A673 (cell line): ENCODE measurements at regions not wholly inside any gene's neighbourhood (a gene's known extent, or its start where the extent isn't known, plus 50 kb on each side); places are given as distances from the start of the nearest gene placed in this dataset.

Experiments
- BruUV-seq: library from RNA; stranded (reverse); fragments of 400-500 nt; replicated peaks from 2 replicates; lab custom pipeline; 2021; lab: Mats Ljungman, UMichigan
- CTCF ChIA-PET: fragments of 300-600 bp; sonication (Branson Sonifier 250); formaldehyde crosslinking; loops from one replicate; lab custom pipeline; 2022; ENCODE audit warnings: antibody characterized with exemption; lab: Charles Lee
- POLR2A ChIA-PET: fragments of 300-600 bp; sonication (Branson Sonifier 250); formaldehyde crosslinking; loops from one replicate; lab custom pipeline; 2022; ENCODE audit warnings: antibody characterized with exemption; ENCODE audit not compliant: low non-redundant PET; lab: Charles Lee
- DNase-seq: peaks from one replicate; pipeline ENCODE4 v3.0.0-alpha.2; 2015; ENCODE audit warnings: low spot score
- H3K27ac ChIP-seq: fragments of 200-600 bp; sonication (generic); 2 replicates; pipeline ENCODE4 v1.5.1; 2016; ENCODE audit warnings: mixed run types, low read depth, mild to moderate bottlenecking, mixed read lengths, antibody characterized with exemption, low read length; ENCODE audit not compliant: poor library complexity, severe bottlenecking
- H3K27me3 ChIP-seq: fragments of 200-600 bp; sonication (generic); replicated peaks from 2 replicates; pipeline ENCODE4 v1.6.1; 2017; ENCODE audit warnings: mixed run types, low read depth, mild to moderate bottlenecking, mixed read lengths, antibody characterized with exemption, low read length; ENCODE audit not compliant: insufficient read depth, poor library complexity
- H3K36me3 ChIP-seq: fragments of 200-600 bp; sonication (generic); 2 replicates; pipeline ENCODE4 v1.6.1; 2016; ENCODE audit warnings: mixed run types, mild to moderate bottlenecking, mixed read lengths, antibody characterized with exemption, low read length; ENCODE audit not compliant: insufficient read depth, poor library complexity, severe bottlenecking
- H3K4me1 ChIP-seq: fragments of 200-600 bp; sonication (generic); 2 replicates; pipeline ENCODE4 v1.6.1; 2017; ENCODE audit warnings: mixed run types, mild to moderate bottlenecking, mixed read lengths, antibody characterized with exemption, low read length; ENCODE audit not compliant: insufficient read depth, poor library complexity, severe bottlenecking
- H3K4me3 ChIP-seq: fragments of 200-600 bp; sonication (generic); 2 replicates; pipeline ENCODE4 v1.5.1; 2016; ENCODE audit warnings: low read depth, mixed run types, mild to moderate bottlenecking, mixed read lengths, low read length; ENCODE audit not compliant: poor library complexity, severe bottlenecking
- H3K9me3 ChIP-seq: fragments of 200-600 bp; sonication (generic); 2 replicates; pipeline ENCODE4 v1.6.1; 2016; ENCODE audit warnings: mixed run types, low read depth, mild to moderate bottlenecking, mixed read lengths, antibody characterized with exemption, low read length; ENCODE audit not compliant: poor library complexity, severe bottlenecking
- CTCF ChIP-seq: fragments of 300-800, 200-600 bp; sonication (generic); conservative IDR thresholded peaks from 2 replicates; pipeline ENCODE4 v1.5.1; 2017; ENCODE audit warnings: low read depth, mild to moderate bottlenecking, antibody characterized with exemption, low read length, moderate library complexity, mixed read lengths
- EZH2 ChIP-seq: fragments of 200-600 bp; sonication (generic); IDR thresholded peaks from 2 replicates; pipeline ENCODE4 v1.6.1; 2017; ENCODE audit warnings: borderline replicate concordance, low read depth, mild to moderate bottlenecking, mixed read lengths, antibody characterized with exemption, low read length; ENCODE audit not compliant: poor library complexity, severe bottlenecking
- intact Hi-C: fragments of 100-400 bp; cut with micrococcal nuclease; formaldehyde crosslinking; loops from one replicate; pipeline ENCODE4 v1.10.0; 2022; ENCODE audit not compliant: unreplicated experiment

- Histone ChIP-seq H3K4me3 (no peak overlapping the region), H3K27ac (no peak overlapping the region), H3K4me1 (no peaks in the 10 kb centered on the region), H3K36me3 (no peaks in the 10 kb centered on the region), H3K9me3 (no peaks in the 10 kb centered on the region), H3K27me3 (no peaks in the 10 kb centered on the region)
- intact Hi-C loops: no loop called here
- CTCF ChIA-PET: no interaction called here
- BruUV-seq: no TSS peak
- no peak for DNase-seq
- POLR2A ChIA-PET: no interaction called here
- TF ChIP-seq CTCF (no peak), EZH2 (no peak)
Measured at GRCh38 chr3:31145062-31145461, 250.6 kb upstream of the GADL1 start.

GRCh38 chr3:31147550-31147949 lies 253.1 kb upstream of the GADL1 start:
- intact Hi-C loops: no loop called here
- no peak overlapping the region for H3K4me3 ChIP-seq
- TF ChIP-seq CTCF (no peak), EZH2 (no peak)
- CTCF ChIA-PET: no interaction called here
- no peak overlapping the region for H3K27ac ChIP-seq
- no peaks in the 10 kb centered on the region for H3K9me3 ChIP-seq
- no peaks in the 10 kb centered on the region for H3K27me3 ChIP-seq
- H3K36me3 ChIP-seq: no peaks in the 10 kb centered on the region
- DNase-seq: no peak
- POLR2A ChIA-PET: no interaction called here
- BruUV-seq: no TSS peak
- H3K4me1 ChIP-seq: no peaks in the 10 kb centered on the region

- TF ChIP-seq EZH2: no peak
- TF ChIP-seq CTCF: peak; percentile 27; the same call in 1 of the 2 replicates
- BruUV-seq: no TSS peak
- CTCF ChIA-PET: interaction anchor here (0.5 kb wide), 1 partner anchor 1745 kb away, joined by 8 read pairs; no protein-coding TSS in a partner anchor
Measured at GRCh38 chr3:31157047-31157694, 262.7 kb upstream of the GADL1 start.

More at GRCh38 chr3:31157047-31157694, 262.7 kb upstream of the GADL1 start:
- POLR2A ChIA-PET: no interaction called here
- Histone ChIP-seq H3K4me3 (no peak overlapping the region), H3K36me3 (no peaks in the 10 kb centered on the region), H3K9me3 (no peaks in the 10 kb centered on the region), H3K27me3 (no peaks in the 10 kb centered on the region), H3K4me1 (peaks cover 8% of the 10 kb centered on the region), H3K27ac (no peak overlapping the region)
- intact Hi-C loops: no loop called here
- DNase-seq: no peak
